OCI-LY7 (cell line): ENCODE measurements at regions not wholly inside any gene's neighbourhood (a gene's known extent, or its start where the extent isn't known, plus 50 kb on each side); places are given as distances from the start of the nearest gene placed in this dataset.

Source experiments
- BruUV-seq: library from RNA; stranded (reverse); fragments of 400-500 nt; replicated peaks from 2 replicates; lab custom pipeline; 2021; lab: Mats Ljungman, UMichigan
- CTCF ChIA-PET: fragments of 300-600 bp; sonication (Branson Sonifier 250); formaldehyde crosslinking; loops from one replicate; lab custom pipeline; 2022; ENCODE audit warnings: antibody characterized with exemption; ENCODE audit not compliant: unreplicated experiment; lab: Charles Lee
- POLR2A ChIA-PET: fragments of 300-600 bp; sonication (Branson Sonifier 250); formaldehyde crosslinking; loops from one replicate; lab custom pipeline; 2022; ENCODE audit warnings: antibody characterized with exemption; lab: Charles Lee
- DNase-seq: peaks from one replicate; pipeline ENCODE4 v3.0.0-alpha.2; 2015; ENCODE audit warnings: low spot score
- H2AFZ ChIP-seq: fragments of 200-600 bp; sonication (generic), shearing (Covaris generic); 2 replicates; pipeline ENCODE4 v1.6.1; 2014; ENCODE audit warnings: mild to moderate bottlenecking, antibody characterized with exemption, low read length, moderate library complexity
- H3K27ac ChIP-seq: fragments of 200-600 bp; sonication (generic); 2 replicates; pipeline ENCODE4 v1.5.1; 2014; ENCODE audit warnings: mixed run types, low read depth, mild to moderate bottlenecking, moderate library complexity, low read length, inconsistent platforms; ENCODE audit not compliant: poor library complexity, severe bottlenecking
- H3K36me3 ChIP-seq: fragments of 200-600 bp; sonication (generic); 2 replicates; pipeline ENCODE4 v1.6.1; 2014; ENCODE audit warnings: mild to moderate bottlenecking, antibody characterized with exemption, low read length, moderate library complexity, mixed read lengths; ENCODE audit not compliant: insufficient read depth
- H3K4me1 ChIP-seq: fragments of 200-600 bp; sonication (generic); 2 replicates; pipeline ENCODE4 v1.5.1; 2014; ENCODE audit warnings: mild to moderate bottlenecking, low read length; ENCODE audit not compliant: insufficient read depth, poor library complexity, severe bottlenecking
- H3K4me2 ChIP-seq: fragments of 200-600 bp; sonication (generic); 2 replicates; pipeline ENCODE4 v1.6.1; 2014; ENCODE audit warnings: mild to moderate bottlenecking, low read length
- H3K4me3 ChIP-seq: fragments of 200-600 bp; sonication (generic); 2 replicates; pipeline ENCODE4 v1.5.1; 2014; ENCODE audit warnings: mild to moderate bottlenecking, low read depth, low read length; ENCODE audit not compliant: poor library complexity, severe bottlenecking
- H3K79me2 ChIP-seq: fragments of 200-600 bp; sonication (generic); 2 replicates; pipeline ENCODE4 v1.6.1; 2016; ENCODE audit warnings: low read depth, mild to moderate bottlenecking, low read length, moderate library complexity, mixed read lengths; ENCODE audit not compliant: insufficient read depth
- H3K9me2 ChIP-seq: fragments of 200-600 bp; sonication (generic); 2 replicates; pipeline ENCODE4 v1.6.1; 2016; ENCODE audit warnings: mild to moderate bottlenecking, low read length, mixed read lengths; ENCODE audit not compliant: insufficient read depth
- H3K9me3 ChIP-seq: fragments of 200-600 bp; sonication (generic); 2 replicates; pipeline ENCODE4 v1.6.1; 2014; ENCODE audit warnings: mild to moderate bottlenecking, mixed run types, low read length, mixed read lengths
- H4K20me1 ChIP-seq: fragments of 200-600 bp; sonication (generic); 2 replicates; pipeline ENCODE4 v1.6.1; 2014; ENCODE audit warnings: mild to moderate bottlenecking, antibody characterized with exemption, low read length, moderate library complexity, mixed read lengths; ENCODE audit not compliant: insufficient read depth
- CTCF ChIP-seq: fragments of 200-600 bp; sonication (generic); conservative IDR thresholded peaks from 2 replicates; pipeline ENCODE4 v1.5.1; 2014; ENCODE audit warnings: mild to moderate bottlenecking, antibody characterized with exemption, low read length, moderate library complexity, mixed read lengths
- EZH2phosphoT487 ChIP-seq: fragments of 200-600 bp; sonication (generic); IDR thresholded peaks from 2 replicates; pipeline ENCODE4 v1.6.1; 2018; ENCODE audit warnings: low read depth, borderline replicate concordance, mild to moderate bottlenecking, mixed run types, antibody characterized with exemption, low read length, moderate library complexity, mixed read lengths
- intact Hi-C: fragments of 100-400 bp; cut with micrococcal nuclease; formaldehyde crosslinking; loops from one replicate; pipeline ENCODE4 v1.10.0; 2022; ENCODE audit not compliant: unreplicated experiment

DNA sequence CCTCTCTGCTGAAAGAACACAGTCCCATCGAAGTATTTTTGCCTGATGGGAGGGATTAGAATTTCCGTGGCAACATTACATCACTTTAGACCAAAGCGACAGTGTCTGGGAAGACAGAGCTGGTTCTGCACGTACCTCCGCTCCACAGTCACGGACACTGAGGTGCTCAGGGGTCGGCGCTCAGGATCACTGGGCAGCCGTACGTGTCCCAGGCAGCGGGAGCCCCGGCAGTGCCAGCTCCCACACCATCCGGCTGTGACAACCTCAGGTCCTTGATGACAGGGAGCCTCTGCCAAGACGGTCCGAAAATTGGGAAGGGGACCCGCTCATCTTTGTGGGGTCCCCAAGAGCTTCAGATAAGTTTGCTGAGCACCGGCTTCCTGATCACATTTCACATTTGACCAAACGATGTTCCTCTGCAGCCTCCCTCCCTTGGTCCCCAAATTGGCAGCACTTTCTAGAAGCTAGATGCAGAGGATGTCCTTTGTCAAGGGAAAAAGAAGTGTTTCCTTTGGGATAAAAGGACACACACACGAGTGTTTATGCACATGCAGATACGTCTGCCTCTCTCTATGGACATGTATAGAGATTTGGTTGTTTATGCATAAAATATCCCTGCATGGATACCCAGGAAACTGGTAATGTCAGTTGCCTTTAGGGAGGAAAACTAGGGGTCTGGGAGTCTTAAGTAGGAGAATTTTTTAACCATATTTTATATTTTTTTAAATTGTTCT is 61.6 kb upstream of the LINC01488 start:
- no peak overlapping the region for H3K4me2 ChIP-seq
- no peaks in the 10 kb centered on the region for H3K36me3 ChIP-seq
- TF ChIP-seq CTCF (no peak), EZH2phosphoT487 (no peak)
- BruUV-seq: no TSS peak
- no peaks in the 10 kb centered on the region for H3K79me2 ChIP-seq
- H4K20me1 ChIP-seq: no peaks in the 10 kb centered on the region
- H3K27ac ChIP-seq: no peak overlapping the region
- H3K4me3 ChIP-seq: no peak overlapping the region
- H3K4me1 ChIP-seq: no peaks in the 10 kb centered on the region
- POLR2A ChIA-PET: no interaction called here
- H2AFZ ChIP-seq: no peak overlapping the region
- CTCF ChIA-PET: no interaction called here
- no peak for DNase-seq
- H3K9me2 ChIP-seq: no peaks in the 10 kb centered on the region
- intact Hi-C loops: no loop called here
- H3K9me3 ChIP-seq: peaks cover 6% of the 10 kb centered on the region

DNA sequence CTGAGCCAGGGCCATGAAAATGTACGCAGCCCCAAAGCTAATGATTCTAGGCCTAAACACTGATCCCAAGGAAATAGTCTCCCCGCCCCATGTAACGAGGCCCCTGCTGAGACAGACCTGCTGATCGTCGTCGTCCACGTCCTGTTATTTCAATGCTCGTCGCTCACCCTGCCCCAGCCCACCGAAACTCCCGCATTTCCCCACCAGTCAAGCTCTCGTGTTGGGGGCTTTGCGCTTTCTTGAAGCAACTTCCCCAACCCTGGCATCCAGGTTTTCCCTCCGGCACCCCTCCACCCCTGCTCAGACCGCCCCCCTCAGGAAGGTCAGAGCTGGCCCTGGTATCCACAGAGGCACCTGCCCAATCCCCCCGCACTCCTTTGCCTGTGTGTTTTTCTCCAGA is 58.8 kb upstream of the LINC01488 start:
- H3K4me2 ChIP-seq: no peak overlapping the region
- H3K9me3 ChIP-seq: peaks cover 11% of the 10 kb centered on the region
- intact Hi-C loops: no loop called here
- H4K20me1 ChIP-seq: no peaks in the 10 kb centered on the region
- H3K4me1 ChIP-seq: no peaks in the 10 kb centered on the region
- TF ChIP-seq CTCF (no peak), EZH2phosphoT487 (no peak)
- BruUV-seq: no TSS peak
- POLR2A ChIA-PET: interaction anchor here (0.6 kb wide), 1 partner anchor 10 kb away, joined by 6 read pairs; no protein-coding TSS in a partner anchor
- no peaks in the 10 kb centered on the region for H3K9me2 ChIP-seq
- H2AFZ ChIP-seq: no peak overlapping the region
- no peak overlapping the region for H3K27ac ChIP-seq
- no peaks in the 10 kb centered on the region for H3K79me2 ChIP-seq
- CTCF ChIA-PET: no interaction called here
- H3K4me3 ChIP-seq: no peak overlapping the region
- H3K36me3 ChIP-seq: no peaks in the 10 kb centered on the region
- DNase-seq: no peak

DNA sequence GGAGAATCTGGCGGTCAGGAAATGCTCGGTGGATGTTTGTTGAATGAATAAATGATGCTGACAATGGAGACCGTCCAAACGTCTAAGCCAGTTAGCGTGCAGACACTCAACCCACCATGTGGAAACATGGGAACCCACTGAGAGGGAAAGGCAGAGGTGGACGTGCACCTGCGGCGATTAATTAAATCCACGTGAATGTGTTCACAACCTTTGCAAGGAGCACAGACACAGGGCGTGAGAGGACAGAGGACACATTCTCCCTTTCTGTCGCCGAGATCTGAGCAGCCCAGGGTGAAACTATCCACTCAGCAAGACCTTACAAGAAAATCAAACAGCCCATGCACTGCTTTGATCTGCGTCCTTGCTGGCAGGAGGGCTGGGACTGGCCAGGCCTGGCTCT is 58.3 kb upstream of the LINC01488 start:
- BruUV-seq: no TSS peak
- POLR2A ChIA-PET: no interaction called here

More for the DNA sequence above, 58.3 kb upstream of the LINC01488 start:
- DNase-seq: no peak
- CTCF ChIA-PET: no interaction called here
- H4K20me1 ChIP-seq: no peaks in the 10 kb centered on the region
- no peak overlapping the region for H3K27ac ChIP-seq
- H3K9me2 ChIP-seq: no peaks in the 10 kb centered on the region
- no peaks in the 10 kb centered on the region for H3K79me2 ChIP-seq
- H2AFZ ChIP-seq: no peak overlapping the region
- H3K4me3 ChIP-seq: no peak overlapping the region
- no peaks in the 10 kb centered on the region for H3K4me1 ChIP-seq
- intact Hi-C loops: no loop called here
- no peaks in the 10 kb centered on the region for H3K36me3 ChIP-seq
- H3K9me3 ChIP-seq: peaks cover 11% of the 10 kb centered on the region
- no peak overlapping the region for H3K4me2 ChIP-seq
- TF ChIP-seq EZH2phosphoT487: no peak
- no peak for TF ChIP-seq CTCF
